Eye (tissue), 1 donor: ENCODE measurements at regions not wholly inside any gene's neighbourhood (a gene's known extent, or its start where the extent isn't known, plus 50 kb on each side); places are given as distances from the start of the nearest gene placed in this dataset.

Experiments
- DNase-seq: peaks from one replicate; pipeline ENCODE4 v3.0.0-alpha.2; 2015

GRCh38 chr3:148604270-148605085 is 93.2 kb upstream of the AGTR1 start:
- DNase-seq = no peak

GRCh38 chr3:148605521-148605920 is 92.2 kb upstream of the AGTR1 start:
- no peak for DNase-seq

DNA sequence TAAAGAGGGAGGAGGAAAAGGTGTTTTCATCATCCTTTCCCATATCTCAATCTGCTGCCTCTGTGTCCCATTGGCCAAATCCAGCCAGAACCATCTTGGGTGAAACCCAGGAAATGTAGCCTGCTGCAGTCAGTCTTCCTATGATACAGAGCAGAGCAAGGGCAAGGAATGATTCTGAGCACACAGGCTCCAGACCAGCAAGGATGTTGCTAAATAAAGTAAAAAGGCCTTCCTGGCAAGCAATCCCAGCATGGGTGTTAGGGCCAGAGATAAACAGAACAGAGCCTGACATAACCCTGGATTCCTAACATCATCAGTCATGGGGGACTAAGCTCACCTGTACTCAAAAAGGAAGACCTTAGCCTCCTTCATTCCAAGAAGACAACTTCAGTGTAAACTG is 90.7 kb upstream of the AGTR1 start:
- no peak for DNase-seq

DNA sequence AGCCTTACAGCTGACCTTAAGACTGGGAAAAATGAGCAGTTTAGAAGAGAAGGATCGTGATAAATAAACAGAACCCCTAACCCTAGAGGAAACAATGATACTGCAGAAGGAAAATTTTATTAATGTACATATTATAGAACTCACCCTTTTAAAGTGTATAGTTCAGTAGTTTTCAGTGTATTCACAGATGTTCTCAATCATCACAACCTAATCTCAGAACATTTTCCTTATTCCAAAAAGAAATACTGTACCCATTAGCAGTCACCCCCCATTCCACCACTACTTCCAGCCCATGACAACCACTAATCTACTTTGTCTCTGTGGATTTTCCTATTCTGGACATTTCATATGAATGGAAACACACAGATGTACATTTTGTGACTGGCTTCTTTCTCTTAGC is 90.2 kb upstream of the AGTR1 start:
- DNase-seq = no peak

GRCh38 chr3:148612278-148612677 is 85.4 kb upstream of the AGTR1 start:
- DNase-seq = no peak

- no peak for DNase-seq
Observed at GRCh38 chr3:148615382-148615781, 82.3 kb upstream of the AGTR1 start.

GRCh38 chr3:148625095-148625736 is 72.5 kb upstream of the AGTR1 start:
- no peak for DNase-seq

- DNase-seq = no peak
Observed at GRCh38 chr3:148625991-148626390, 71.7 kb upstream of the AGTR1 start.

- no peak for DNase-seq
Observed at GRCh38 chr3:148629006-148629405, 68.7 kb upstream of the AGTR1 start.

GRCh38 chr3:148631124-148631903 is 66.4 kb upstream of the AGTR1 start:
- no peak for DNase-seq

DNA sequence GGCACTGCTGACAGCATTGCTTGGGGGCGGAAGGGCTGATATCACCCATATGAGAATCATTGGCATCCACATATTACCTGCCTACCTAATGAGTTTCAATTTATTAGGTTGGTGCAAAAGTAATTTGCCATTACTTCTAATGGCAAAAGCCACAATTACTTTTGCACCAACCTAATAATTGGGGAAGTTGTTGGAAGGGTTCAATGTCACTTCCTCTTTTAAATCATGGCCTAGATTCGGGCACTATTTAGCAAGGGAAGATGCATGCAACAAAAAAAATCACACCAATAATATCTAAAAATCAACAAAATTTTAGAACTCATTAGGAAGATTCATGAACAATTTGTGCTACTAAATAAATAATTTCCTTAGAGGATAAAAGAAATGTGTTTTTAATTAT is 56.0 kb upstream of the AGTR1 start:
- DNase-seq = no peak

- DNase-seq = no peak
Observed at GRCh38 chr3:148642214-148642613, 55.5 kb upstream of the AGTR1 start.

GRCh38 chr3:148642616-148643015 is 55.1 kb upstream of the AGTR1 start:
- no peak for DNase-seq

- DNase-seq = no peak
Observed at GRCh38 chr3:148643389-148643840, 54.3 kb upstream of the AGTR1 start.

GRCh38 chr3:148646126-148646665 is 51.5 kb upstream of the AGTR1 start:
- no peak for DNase-seq
